IPS-NIHi11 (cell line): ENCODE measurements at regions not wholly inside any gene's neighbourhood (a gene's known extent, or its start where the extent isn't known, plus 50 kb on each side); places are given as distances from the start of the nearest gene placed in this dataset.

Experiments
- DNase-seq: peaks from one replicate; pipeline ENCODE4 v3.0.0; 2012; ENCODE audit warnings: mixed read lengths, low spot score

GRCh38 chr2:195498176-195498575 lies 158.8 kb upstream of the SLC39A10 start:
- peak; percentile 25 for DNase-seq

- no peak for DNase-seq
These were observed 160.0 kb upstream of the SLC39A10 start for GRCh38 chr2:195496991-195497390.

GRCh38 chr2:195495966-195496365 lies 161.1 kb upstream of the SLC39A10 start:
- DNase-seq, result no peak

- no peak for DNase-seq
These were observed 161.7 kb upstream of the SLC39A10 start for GRCh38 chr2:195495351-195495750.

GRCh38 chr2:195494451-195494850 lies 162.6 kb upstream of the SLC39A10 start:
- DNase-seq, result no peak

- no peak for DNase-seq
These were observed 163.6 kb upstream of the SLC39A10 start for GRCh38 chr2:195493416-195493815.

- no peak for DNase-seq
These were observed 166.7 kb upstream of the SLC39A10 start for GRCh38 chr2:195490319-195490718.

- no peak for DNase-seq
These were observed 167.9 kb upstream of the SLC39A10 start for GRCh38 chr2:195489101-195489500.

GRCh38 chr2:195488567-195488966 lies 168.5 kb upstream of the SLC39A10 start:
- no peak for DNase-seq

GRCh38 chr2:195486987-195487644 lies 169.9 kb upstream of the SLC39A10 start:
- DNase-seq, result no peak

- DNase-seq, result no peak
These were observed 170.5 kb upstream of the SLC39A10 start for GRCh38 chr2:195486520-195486919.

- DNase-seq, result no peak
These were observed 175.0 kb upstream of the SLC39A10 start for GRCh38 chr2:195482010-195482409.

- no peak for DNase-seq
These were observed 176.9 kb upstream of the SLC39A10 start for GRCh38 chr2:195480121-195480520.

- no peak for DNase-seq
These were observed 177.6 kb upstream of the SLC39A10 start for GRCh38 chr2:195479407-195479806.

- no peak for DNase-seq
These were observed 179.0 kb upstream of the SLC39A10 start for GRCh38 chr2:195477996-195478382.

GRCh38 chr2:195477248-195477995 lies 179.6 kb upstream of the SLC39A10 start:
- no peak for DNase-seq

- no peak for DNase-seq
These were observed 181.7 kb upstream of the SLC39A10 start for GRCh38 chr2:195475336-195475735.

- DNase-seq, result no peak
These were observed 183.2 kb upstream of the SLC39A10 start for GRCh38 chr2:195473862-195474261.

- DNase-seq, result no peak
These were observed 184.4 kb upstream of the SLC39A10 start for GRCh38 chr2:195472501-195473234.

- DNase-seq, result no peak
These were observed 185.2 kb upstream of the SLC39A10 start for GRCh38 chr2:195471807-195472206.

- no peak for DNase-seq
These were observed 185.9 kb upstream of the SLC39A10 start for GRCh38 chr2:195471163-195471562.

- DNase-seq, result no peak
These were observed 186.4 kb upstream of the SLC39A10 start for GRCh38 chr2:195470622-195471021.

- no peak for DNase-seq
These were observed 188.3 kb upstream of the SLC39A10 start for GRCh38 chr2:195468771-195469170.
